BJ (cell line): ENCODE measurements at regions not wholly inside any gene's neighbourhood (a gene's known extent, or its start where the extent isn't known, plus 50 kb on each side); places are given as distances from the start of the nearest gene placed in this dataset.

Experiments used
- CTCF ChIA-PET: fragments of 350-600 bp; formaldehyde crosslinking; extraction: SDS; loops from one replicate; lab custom pipeline; 2021; ENCODE audit warnings: antibody characterized with exemption, inconsistent platforms; lab: Yijun Ruan, JAX
- POLR2A ChIA-PET: fragments of 300-600 bp; sonication (Branson Sonifier 250); formaldehyde crosslinking; extraction: SDS; loops from one replicate; lab custom pipeline; 2021; ENCODE audit warnings: antibody characterized with exemption; lab: Charles Lee
- DNase-seq: peaks from one replicate; pipeline ENCODE4 v3.0.0-alpha.2; 2011; ENCODE audit warnings: low read depth
- H3K27me3 ChIP-seq: 2 replicates; pipeline ENCODE4 v1.6.0; 2011; ENCODE audit warnings: low read length; ENCODE audit not compliant: control insufficient read depth, insufficient read depth
- H3K36me3 ChIP-seq: 2 replicates; pipeline ENCODE4 v1.5.1; 2011; ENCODE audit warnings: low read length; ENCODE audit not compliant: control insufficient read depth, insufficient read depth
- H3K4me3 ChIP-seq: 2 replicates; pipeline ENCODE4 v1.5.1; 2011; ENCODE audit warnings: low read depth, mild to moderate bottlenecking, control low read depth, low read length
- TF ChIP-seq, protein P1 (sequence below): IDR thresholded peaks from 2 replicates; pipeline ENCODE4 v1.5.1; 2011; ENCODE audit warnings: low read depth, mild to moderate bottlenecking, control low read depth, inconsistent platforms, low read length, moderate library complexity; ENCODE audit not compliant: insufficient read depth

GRCh38 chr5:87105577-87105976 is 162.1 kb upstream of the RASA1 start:
- Histone ChIP-seq H3K27me3 (no peaks in the 10 kb centered on the region), H3K36me3 (no peaks in the 10 kb centered on the region), H3K4me3 (no peak overlapping the region)
- no peak for DNase-seq
- TF ChIP-seq, protein P1, sequence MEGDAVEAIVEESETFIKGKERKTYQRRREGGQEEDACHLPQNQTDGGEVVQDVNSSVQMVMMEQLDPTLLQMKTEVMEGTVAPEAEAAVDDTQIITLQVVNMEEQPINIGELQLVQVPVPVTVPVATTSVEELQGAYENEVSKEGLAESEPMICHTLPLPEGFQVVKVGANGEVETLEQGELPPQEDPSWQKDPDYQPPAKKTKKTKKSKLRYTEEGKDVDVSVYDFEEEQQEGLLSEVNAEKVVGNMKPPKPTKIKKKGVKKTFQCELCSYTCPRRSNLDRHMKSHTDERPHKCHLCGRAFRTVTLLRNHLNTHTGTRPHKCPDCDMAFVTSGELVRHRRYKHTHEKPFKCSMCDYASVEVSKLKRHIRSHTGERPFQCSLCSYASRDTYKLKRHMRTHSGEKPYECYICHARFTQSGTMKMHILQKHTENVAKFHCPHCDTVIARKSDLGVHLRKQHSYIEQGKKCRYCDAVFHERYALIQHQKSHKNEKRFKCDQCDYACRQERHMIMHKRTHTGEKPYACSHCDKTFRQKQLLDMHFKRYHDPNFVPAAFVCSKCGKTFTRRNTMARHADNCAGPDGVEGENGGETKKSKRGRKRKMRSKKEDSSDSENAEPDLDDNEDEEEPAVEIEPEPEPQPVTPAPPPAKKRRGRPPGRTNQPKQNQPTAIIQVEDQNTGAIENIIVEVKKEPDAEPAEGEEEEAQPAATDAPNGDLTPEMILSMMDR, result no peak
- ChIA-PET POLR2A (no interaction called here), CTCF (no interaction called here)

GRCh38 chr5:87109746-87110145 is 157.9 kb upstream of the RASA1 start:
- Histone ChIP-seq H3K4me3 (no peak overlapping the region), H3K27me3 (no peaks in the 10 kb centered on the region), H3K36me3 (no peaks in the 10 kb centered on the region)
- CTCF ChIA-PET, result interaction anchor here (2.0 kb wide), 1 partner anchor 10 kb away, joined by 8 read pairs; no protein-coding TSS in a partner anchor
- TF ChIP-seq, protein P1, result no peak
- DNase-seq, result no peak
- POLR2A ChIA-PET, result no interaction called here

DNA sequence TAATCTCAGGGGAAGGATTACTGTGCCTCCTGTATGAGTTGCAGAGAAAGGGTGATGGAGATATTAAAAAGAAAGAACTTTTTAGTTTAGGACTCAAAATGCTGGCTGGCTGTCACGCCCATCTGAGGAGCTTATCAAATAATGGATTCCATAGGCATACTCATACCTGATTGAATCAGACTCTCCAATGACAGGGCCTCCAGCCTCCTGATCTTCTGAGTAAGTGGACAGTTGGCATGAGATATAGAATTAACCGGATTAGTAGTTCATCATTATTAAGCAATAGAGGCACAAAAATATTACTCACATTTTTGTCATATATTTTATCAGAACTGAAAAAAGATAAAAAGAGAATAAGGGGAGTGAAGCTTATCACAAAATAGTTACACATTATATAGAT is 157.0 kb upstream of the RASA1 start:
- Histone ChIP-seq H3K36me3 (no peaks in the 10 kb centered on the region), H3K4me3 (no peak overlapping the region), H3K27me3 (no peaks in the 10 kb centered on the region)
- ChIA-PET CTCF (interaction anchor here (2.0 kb wide), 1 partner anchor 11 kb away, joined by 8 read pairs; no protein-coding TSS in a partner anchor), POLR2A (no interaction called here)
- TF ChIP-seq, protein P1, result no peak
- no peak for DNase-seq

DNA sequence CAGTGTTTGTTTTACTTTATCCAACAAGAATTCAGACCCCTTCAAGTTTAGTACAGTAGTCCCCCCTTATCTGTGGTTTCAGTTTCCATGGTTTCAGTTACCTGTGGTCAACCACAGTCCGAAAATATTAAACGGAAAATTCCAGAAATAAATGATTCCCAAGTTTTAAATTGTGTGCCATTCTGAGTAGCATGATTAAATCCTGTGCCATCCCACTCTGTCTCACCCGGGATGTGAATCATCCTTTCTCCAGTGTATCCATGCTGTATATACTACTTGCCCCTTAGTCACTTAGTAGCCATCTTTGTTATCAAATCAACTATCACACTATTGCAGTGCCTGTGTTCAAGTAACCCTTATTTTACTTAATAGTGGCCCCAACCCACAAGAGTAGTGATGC is 153.8 kb upstream of the RASA1 start:
- ChIA-PET CTCF (no interaction called here), POLR2A (no interaction called here)
- TF ChIP-seq, protein P1, result no peak

GRCh38 chr5:87114631-87115030 is 153.1 kb upstream of the RASA1 start:
- Histone ChIP-seq H3K36me3 (no peaks in the 10 kb centered on the region), H3K27me3 (no peaks in the 10 kb centered on the region), H3K4me3 (no peak overlapping the region)
- ChIA-PET POLR2A (no interaction called here), CTCF (no interaction called here)
- TF ChIP-seq, protein P1, result no peak
- no peak for DNase-seq

More for the DNA sequence above, 153.8 kb upstream of the RASA1 start:
- Histone ChIP-seq H3K4me3 (no peak overlapping the region), H3K36me3 (no peaks in the 10 kb centered on the region), H3K27me3 (no peaks in the 10 kb centered on the region)
- DNase-seq, result peak; percentile 59
